LNCAP (cell line): ENCODE measurements at regions not wholly inside any gene's neighbourhood (a gene's known extent, or its start where the extent isn't known, plus 50 kb on each side); places are given as distances from the start of the nearest gene placed in this dataset.

Source experiments
- TF ChIP-seq, protein P1 (sequence below): fragments of 450-650 bp; IDR thresholded peaks from 2 replicates; pipeline ENCODE4 v1.5.1; 2017; ENCODE audit warnings: mild to moderate bottlenecking

DNA sequence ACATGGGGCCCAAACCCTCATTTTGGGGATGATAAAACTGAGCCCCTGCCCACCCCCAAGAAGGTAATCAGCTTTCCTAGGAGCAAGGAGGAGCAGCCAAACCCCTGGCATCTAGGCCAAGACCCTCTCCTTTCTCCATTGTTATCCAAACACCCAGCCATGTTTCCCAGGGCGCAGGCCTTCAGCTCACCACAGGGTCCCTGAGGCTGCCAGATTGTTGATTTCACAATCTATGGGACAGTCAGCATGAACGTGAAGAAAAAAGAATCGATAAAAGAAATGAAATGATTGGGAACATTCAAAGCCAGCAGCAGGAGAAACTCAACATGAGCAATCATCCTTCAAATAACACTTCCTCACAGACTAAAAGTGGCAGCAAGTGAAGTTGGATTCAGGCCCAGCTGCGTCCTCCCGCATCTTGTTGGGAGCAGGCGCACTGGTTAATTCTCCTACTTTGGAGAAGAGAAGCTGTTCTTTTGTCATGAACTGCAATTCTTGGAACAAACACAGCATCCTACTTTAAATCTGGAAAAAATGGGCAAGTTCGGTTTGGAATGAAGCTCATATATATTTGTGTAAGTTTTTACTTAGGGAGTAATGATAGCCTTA lies 241.8 kb upstream of the PRDM1 start:
- TF ChIP-seq, protein P1, sequence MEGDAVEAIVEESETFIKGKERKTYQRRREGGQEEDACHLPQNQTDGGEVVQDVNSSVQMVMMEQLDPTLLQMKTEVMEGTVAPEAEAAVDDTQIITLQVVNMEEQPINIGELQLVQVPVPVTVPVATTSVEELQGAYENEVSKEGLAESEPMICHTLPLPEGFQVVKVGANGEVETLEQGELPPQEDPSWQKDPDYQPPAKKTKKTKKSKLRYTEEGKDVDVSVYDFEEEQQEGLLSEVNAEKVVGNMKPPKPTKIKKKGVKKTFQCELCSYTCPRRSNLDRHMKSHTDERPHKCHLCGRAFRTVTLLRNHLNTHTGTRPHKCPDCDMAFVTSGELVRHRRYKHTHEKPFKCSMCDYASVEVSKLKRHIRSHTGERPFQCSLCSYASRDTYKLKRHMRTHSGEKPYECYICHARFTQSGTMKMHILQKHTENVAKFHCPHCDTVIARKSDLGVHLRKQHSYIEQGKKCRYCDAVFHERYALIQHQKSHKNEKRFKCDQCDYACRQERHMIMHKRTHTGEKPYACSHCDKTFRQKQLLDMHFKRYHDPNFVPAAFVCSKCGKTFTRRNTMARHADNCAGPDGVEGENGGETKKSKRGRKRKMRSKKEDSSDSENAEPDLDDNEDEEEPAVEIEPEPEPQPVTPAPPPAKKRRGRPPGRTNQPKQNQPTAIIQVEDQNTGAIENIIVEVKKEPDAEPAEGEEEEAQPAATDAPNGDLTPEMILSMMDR, result no peak

DNA sequence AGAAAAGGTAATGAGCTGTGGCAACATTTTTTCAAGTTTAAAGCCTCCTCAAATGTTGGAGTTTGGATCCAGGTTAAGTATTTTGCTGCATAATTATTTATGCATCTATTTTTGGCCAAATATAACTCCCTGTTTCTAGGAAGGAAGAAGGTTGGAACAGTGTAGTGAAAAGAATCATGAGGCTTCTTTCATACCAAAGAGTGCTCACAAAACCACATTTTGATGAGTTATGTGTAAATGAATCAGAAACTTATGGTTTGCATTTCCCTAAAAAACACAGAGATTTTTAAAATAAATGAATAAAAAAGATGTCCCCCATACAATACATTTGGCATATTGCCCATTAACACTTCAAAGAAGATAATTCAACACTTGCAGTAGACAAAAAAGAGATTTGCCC lies 246.9 kb upstream of the PRDM1 start:
- TF ChIP-seq, protein P1, result no peak

DNA sequence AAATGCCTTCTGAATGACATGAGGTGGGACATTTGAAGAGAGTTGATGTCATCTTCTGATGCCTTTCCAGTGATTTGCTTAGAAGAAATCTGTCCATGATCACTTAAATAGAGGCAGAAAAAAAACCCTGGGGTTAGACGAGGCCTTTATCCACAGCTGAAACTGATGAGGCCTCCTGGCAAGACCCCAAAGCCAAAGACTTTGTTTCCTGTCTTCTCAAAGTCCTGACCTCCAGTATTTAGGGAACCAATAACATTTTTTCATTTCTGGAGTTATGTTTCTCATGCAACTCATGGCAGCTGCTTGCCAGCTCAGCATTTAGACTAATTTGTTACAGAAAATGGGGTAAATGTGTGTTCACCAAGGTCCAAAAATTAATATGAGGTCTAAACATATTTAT lies 248.0 kb upstream of the PRDM1 start:
- TF ChIP-seq, protein P1, result no peak

DNA sequence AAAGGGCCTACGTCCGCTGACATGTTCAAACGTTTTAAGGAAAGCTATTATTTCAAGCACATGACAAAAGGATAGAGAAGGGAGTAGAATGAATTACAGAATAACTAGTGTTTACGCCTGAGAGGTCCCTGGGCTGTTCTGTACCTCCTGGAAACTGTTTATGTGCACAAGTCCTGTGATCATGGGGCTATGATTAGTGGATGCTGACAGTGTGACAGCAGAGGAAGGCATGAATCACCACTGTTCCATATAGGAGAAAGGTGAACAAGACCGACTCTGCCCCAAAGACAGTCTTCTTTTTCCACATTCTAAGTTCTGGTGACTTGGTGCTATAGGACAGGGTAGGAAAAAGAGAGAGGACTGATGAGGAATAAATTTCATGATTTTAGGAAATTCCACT lies 249.2 kb upstream of the PRDM1 start:
- TF ChIP-seq, protein P1, result no peak

DNA sequence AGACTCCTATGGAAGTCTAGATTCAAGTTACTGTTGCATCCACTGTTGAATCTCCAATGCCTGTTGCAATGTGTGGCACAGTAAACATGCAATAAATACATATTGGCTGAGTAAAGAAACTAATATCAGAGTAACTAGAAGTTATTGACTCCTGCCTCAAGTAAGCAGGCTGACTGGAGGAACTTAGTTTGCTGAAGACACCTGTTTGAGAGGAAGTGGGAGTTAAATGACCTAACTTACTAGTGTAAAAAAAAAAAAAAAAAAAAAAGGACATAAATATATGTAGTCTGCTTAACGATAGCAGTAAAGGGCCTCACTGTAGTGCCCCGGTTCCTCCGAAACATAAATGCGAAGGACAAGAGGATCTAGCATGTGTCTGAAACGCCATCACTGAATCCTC lies 249.8 kb upstream of the PRDM1 start:
- TF ChIP-seq, protein P1, result no peak

DNA sequence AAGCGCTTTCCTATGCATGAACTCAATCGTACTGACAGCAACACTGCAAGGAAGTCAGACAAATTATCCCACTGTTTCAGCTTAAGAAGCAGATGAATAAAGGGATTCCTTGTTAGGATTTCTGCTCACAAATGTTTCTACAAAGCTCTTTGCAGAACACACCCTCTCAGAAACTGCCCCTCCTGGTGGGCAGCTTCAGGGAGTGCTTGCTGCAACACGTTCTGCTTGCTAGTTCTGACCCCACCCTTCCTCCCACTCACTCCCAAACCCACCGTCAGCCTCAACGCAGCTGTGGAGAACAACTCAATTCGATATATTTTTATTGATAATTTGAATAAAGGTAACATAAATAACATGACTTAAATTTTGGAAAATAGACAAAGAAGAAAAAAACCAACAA lies 250.8 kb upstream of the PRDM1 start:
- TF ChIP-seq, protein P1, result no peak

DNA sequence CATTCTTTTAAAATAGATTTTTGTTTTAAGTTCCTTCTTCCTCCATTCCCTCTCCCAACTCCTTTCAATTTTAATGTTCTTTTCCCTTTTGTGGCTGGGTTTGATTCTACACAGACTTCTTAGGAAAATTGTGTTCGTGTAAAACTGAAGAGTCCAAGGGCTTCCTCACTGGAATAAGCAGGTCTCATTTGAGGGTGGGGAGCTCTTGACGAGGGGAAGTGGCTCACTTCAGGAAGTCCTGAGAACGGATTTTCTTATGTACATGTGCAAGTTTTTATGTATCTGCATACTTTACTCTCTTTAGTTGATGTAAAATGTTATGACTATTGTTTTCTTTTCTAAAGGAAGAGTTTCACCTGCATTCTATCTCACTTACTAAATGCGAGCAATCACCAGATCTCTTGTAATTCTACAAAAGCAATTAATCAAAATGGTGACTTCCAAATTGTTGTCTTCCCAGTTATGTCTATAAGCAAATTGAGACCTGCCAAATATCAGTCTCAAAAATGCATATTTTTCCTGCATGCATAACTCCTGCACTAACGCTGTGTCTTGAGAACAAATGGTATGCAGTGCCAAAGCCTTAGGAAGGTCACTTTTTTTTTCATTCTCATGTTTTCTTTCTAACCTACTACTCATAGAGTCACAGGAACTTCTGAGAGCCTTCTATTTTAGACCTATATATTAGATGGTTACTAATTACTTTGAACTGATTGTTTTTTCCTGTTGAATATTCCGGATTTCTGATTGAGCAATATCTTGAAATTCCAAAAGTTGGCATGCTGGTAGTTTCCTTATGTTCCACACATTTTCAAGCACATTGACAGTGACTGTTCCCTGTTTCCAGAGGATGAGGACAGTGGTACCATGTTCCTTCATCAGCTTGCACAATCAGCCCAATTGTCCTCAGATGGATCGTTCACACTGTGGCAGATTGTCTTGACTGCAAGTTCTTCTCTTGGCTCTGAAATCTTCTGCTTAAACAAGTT lies 251.9 kb upstream of the PRDM1 start:
- TF ChIP-seq, protein P1, result no peak
